Stimulated activated CD8-positive, alpha-beta memory T cell treated with anti-CD3 and anti-CD28 coated beads, Interleukin-2, amount 100 ng/mL, for 1 hour (primary cell): ENCODE measurements at regions not wholly inside any gene's neighbourhood (a gene's known extent, or its start where the extent isn't known, plus 50 kb on each side); places are given as distances from the start of the nearest gene placed in this dataset.

ENCODE experiments used
- DNase-seq, 2 donors: peaks; one replicate each; pipeline ENCODE4 v3.0.0-alpha.2; 2020; ENCODE audit warnings: low read depth in 2 of 2

- DNase-seq, result no peak
Measured at GRCh38 chr6:10048370-10049297, 366.2 kb downstream of the TFAP2A start.

GRCh38 chr6:10042280-10042679 is 372.6 kb downstream of the TFAP2A start:
- DNase-seq, result no peak

- DNase-seq, result no peak
Measured at GRCh38 chr6:10033223-10033829, 381.5 kb downstream of the TFAP2A start.

GRCh38 chr6:10031617-10032016 is 383.3 kb downstream of the TFAP2A start:
- no peak for DNase-seq

GRCh38 chr6:10030942-10031537 is 383.8 kb downstream of the TFAP2A start:
- DNase-seq, result no peak

- DNase-seq, result no peak
Measured at GRCh38 chr6:10028222-10028621, 386.7 kb downstream of the TFAP2A start.

GRCh38 chr6:10019851-10020250 is 395.0 kb downstream of the TFAP2A start:
- DNase-seq, result no peak

GRCh38 chr6:10014557-10014956 is 400.3 kb downstream of the TFAP2A start:
- DNase-seq, result no peak

GRCh38 chr6:10000551-10000950 is 414.3 kb downstream of the TFAP2A start:
- DNase-seq, result no peak

- no peak for DNase-seq
Measured at GRCh38 chr6:9999796-10000195, 415.1 kb downstream of the TFAP2A start.

- DNase-seq, result no peak
Measured at GRCh38 chr6:9986273-9986672, 428.6 kb downstream of the TFAP2A start.

GRCh38 chr6:9985481-9985880 is 429.4 kb downstream of the TFAP2A start:
- no peak for DNase-seq

GRCh38 chr6:9984607-9985006 is 430.3 kb downstream of the TFAP2A start:
- DNase-seq, result no peak

GRCh38 chr6:9983168-9983567 is 431.7 kb downstream of the TFAP2A start:
- no peak for DNase-seq

- no peak for DNase-seq
Measured at GRCh38 chr6:9982215-9982614, 432.7 kb downstream of the TFAP2A start.

- no peak for DNase-seq
Measured at GRCh38 chr6:9979996-9980395, 434.9 kb downstream of the TFAP2A start.

GRCh38 chr6:9978480-9978879 is 436.4 kb downstream of the TFAP2A start:
- no peak for DNase-seq

- DNase-seq, result no peak
Measured at GRCh38 chr6:9977411-9977810, 437.5 kb downstream of the TFAP2A start.

GRCh38 chr6:9961646-9962045 is 453.2 kb downstream of the TFAP2A start:
- DNase-seq, result no peak

- no peak for DNase-seq
Measured at GRCh38 chr6:9957215-9957759, 457.6 kb downstream of the TFAP2A start.

- no peak for DNase-seq
Measured at GRCh38 chr6:9948678-9949077, 466.2 kb downstream of the TFAP2A start.

GRCh38 chr6:9943986-9944385 is 470.9 kb downstream of the TFAP2A start:
- no peak for DNase-seq

GRCh38 chr6:9943026-9943425 is 471.8 kb downstream of the TFAP2A start:
- no peak for DNase-seq
